IPS-20b (cell line): ENCODE measurements at regions not wholly inside any gene's neighbourhood (a gene's known extent, or its start where the extent isn't known, plus 50 kb on each side); places are given as distances from the start of the nearest gene placed in this dataset.

ENCODE experiments used
- H3K27ac ChIP-seq: one replicate; pipeline ENCODE4 v1.5.1; 2013; ENCODE audit warnings: low read length
- H3K27me3 ChIP-seq: 2 replicates; pipeline ENCODE4 v1.6.1; 2013; ENCODE audit warnings: mild to moderate bottlenecking, low read length, inconsistent platforms; ENCODE audit not compliant: insufficient read depth
- H3K36me3 ChIP-seq: 2 replicates; pipeline ENCODE4 v1.6.1; 2013; ENCODE audit warnings: low read depth, mild to moderate bottlenecking, inconsistent platforms, low read length, moderate library complexity; ENCODE audit not compliant: insufficient read depth
- H3K4me1 ChIP-seq: 2 replicates; pipeline ENCODE4 v1.6.1; 2013; ENCODE audit warnings: mild to moderate bottlenecking, control low read depth, inconsistent platforms, low read length, moderate library complexity; ENCODE audit not compliant: insufficient read depth
- H3K4me3 ChIP-seq: 2 replicates; pipeline ENCODE4 v1.5.1; 2013; ENCODE audit warnings: mild to moderate bottlenecking, low read length, inconsistent platforms
- H3K9ac ChIP-seq: 2 replicates; pipeline ENCODE4 v1.6.1; 2013; ENCODE audit warnings: low read depth, mild to moderate bottlenecking, inconsistent platforms, low read length, moderate library complexity
- H3K9me3 ChIP-seq: 2 replicates; pipeline ENCODE4 v1.6.1; 2013; ENCODE audit warnings: mild to moderate bottlenecking, low read depth, low read length, inconsistent platforms; ENCODE audit not compliant: insufficient read depth

DNA sequence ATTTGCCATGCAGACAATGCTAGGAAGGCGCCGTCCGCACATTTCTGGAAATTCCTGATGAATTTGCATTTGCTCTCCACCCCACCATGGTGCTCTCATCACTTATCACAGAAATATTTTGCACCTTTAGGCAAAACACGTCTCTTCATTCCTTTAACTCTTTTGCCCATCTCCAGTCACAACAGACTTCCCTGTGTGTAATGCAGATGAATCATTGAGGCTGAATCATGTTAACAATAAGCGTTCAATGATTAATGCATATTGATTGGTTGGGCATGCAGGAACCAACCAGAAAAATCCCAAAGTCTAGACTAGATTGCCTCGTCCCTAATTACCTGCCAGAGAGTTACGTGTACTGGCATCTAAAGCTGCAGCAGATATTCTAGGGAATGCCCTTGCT is 80.0 kb upstream of the ATXN1 start:
- Histone ChIP-seq H3K4me3 (no peak overlapping the region), H3K9me3 (no peaks in the 10 kb centered on the region), H3K9ac (no peak overlapping the region), H3K27ac (no peak overlapping the region), H3K27me3 (no peaks in the 10 kb centered on the region), H3K4me1 (peaks cover 9% of the 10 kb centered on the region), H3K36me3 (no peaks in the 10 kb centered on the region)

DNA sequence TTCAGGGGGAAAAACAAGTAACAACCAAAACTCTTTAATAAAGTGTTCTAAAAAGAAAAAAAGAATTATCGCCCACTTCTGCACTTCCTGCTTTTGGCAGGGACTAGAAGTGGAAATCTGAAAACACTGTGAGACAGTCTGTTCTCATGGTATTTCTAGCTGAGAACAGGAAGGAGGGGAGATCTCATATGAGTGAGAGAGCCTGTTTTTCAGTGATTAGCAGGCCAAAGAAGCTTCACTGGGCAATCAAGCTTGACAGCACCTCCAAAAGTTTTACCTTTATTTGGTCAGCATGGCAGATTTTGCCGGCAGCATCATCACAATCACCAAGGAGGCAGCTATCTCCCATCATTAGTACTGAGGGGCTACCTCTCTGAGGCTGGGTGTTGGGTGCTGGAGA is 79.5 kb upstream of the ATXN1 start:
- H3K27ac ChIP-seq, result no peak overlapping the region

DNA sequence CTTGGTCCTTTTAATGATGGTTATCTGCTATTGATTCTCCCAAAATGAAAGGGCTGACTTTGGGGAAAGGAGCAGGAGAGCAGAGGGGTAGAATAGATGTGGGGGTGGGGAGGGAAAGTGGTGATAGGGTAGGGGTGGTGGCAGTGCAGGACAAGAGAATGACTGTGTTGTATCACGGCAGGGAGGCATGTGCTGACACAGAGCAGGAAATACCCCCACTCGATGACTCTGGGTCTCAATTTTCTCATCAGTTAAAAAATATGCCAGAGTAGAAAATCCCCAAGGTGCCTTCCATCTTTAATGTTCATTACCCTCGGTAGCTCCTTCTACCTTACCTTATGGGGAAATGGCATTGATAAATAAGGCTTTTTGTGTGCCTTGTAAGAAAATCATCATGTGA is 79.0 kb upstream of the ATXN1 start:
- H3K27ac ChIP-seq, result no peak overlapping the region
- peaks cover 9% of the 10 kb centered on the region for H3K4me1 ChIP-seq
- H3K9me3 ChIP-seq, result no peaks in the 10 kb centered on the region
- no peak overlapping the region for H3K4me3 ChIP-seq
- H3K9ac ChIP-seq, result no peak overlapping the region
- H3K27me3 ChIP-seq, result no peaks in the 10 kb centered on the region
- H3K36me3 ChIP-seq, result no peaks in the 10 kb centered on the region

More for the DNA sequence above, 79.5 kb upstream of the ATXN1 start:
- no peak overlapping the region for H3K4me3 ChIP-seq
- no peak overlapping the region for H3K9ac ChIP-seq
- H3K27me3 ChIP-seq, result no peaks in the 10 kb centered on the region
- H3K36me3 ChIP-seq, result no peaks in the 10 kb centered on the region
- peaks cover 9% of the 10 kb centered on the region for H3K4me1 ChIP-seq
- no peaks in the 10 kb centered on the region for H3K9me3 ChIP-seq

DNA sequence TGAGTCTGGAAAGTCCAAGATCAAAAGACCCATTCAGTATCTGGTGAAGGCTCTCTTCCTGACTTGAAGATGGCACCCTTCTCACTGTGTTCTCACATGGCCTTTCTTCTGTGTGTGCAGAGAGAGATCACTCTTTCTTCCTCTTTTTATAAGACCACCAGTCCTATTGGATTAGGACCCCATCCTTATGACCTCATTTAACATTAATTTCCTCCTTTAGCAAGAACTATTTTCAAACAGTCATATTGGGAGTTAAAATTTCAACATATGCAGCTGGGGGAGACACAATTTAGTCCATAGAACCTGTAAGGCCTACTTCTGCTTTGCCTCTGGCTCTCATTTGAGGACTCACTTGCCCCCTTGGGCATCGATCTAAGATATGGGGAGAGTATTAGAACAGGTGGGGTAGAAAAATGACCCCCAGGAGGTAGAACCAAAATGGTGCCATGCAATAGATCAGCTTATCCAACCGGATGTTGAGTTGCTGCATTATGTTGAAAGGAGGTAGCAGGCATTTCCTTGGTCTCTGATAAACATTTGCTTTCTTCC is 78.4 kb upstream of the ATXN1 start:
- no peaks in the 10 kb centered on the region for H3K9me3 ChIP-seq
- no peaks in the 10 kb centered on the region for H3K36me3 ChIP-seq
- H3K27me3 ChIP-seq, result no peaks in the 10 kb centered on the region
- H3K27ac ChIP-seq, result no peak overlapping the region
- no peak overlapping the region for H3K4me3 ChIP-seq
- H3K9ac ChIP-seq, result no peak overlapping the region
- H3K4me1 ChIP-seq, result peaks cover 9% of the 10 kb centered on the region

DNA sequence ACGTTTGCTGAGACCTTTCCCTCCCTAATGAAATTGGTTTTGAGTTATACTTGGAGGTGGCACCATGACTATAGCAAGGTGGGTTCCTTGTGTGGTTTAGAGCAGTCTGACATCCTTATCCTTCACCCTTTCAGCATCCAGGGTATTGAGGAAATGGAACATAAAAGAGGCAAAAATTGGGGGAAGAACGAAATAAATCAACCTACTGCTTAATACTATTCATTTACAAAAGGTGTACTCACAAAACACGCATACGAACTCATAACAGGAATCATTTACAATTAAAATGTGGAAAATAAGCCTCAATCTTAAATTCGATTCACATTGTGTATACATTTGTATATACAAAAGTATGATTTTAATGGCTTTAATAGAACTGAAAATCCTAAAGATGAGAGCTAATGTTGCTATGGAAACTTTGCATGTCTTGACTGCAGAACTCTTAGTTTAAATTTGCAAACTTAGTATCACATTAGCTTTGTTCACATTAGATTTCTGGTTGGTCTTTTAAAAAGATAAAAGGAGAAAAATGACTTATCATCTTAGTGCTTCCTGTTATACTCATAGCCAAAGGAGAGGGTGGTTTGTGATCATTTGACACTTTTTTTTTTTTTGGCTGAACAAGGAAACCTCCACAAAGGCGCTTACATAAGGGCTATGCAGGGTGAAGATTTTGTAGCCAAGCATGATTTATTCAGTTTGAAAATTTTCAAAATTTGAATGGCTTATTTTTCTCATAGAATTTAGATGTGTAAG is 76.1 kb upstream of the ATXN1 start:
- Histone ChIP-seq H3K9me3 (no peaks in the 10 kb centered on the region), H3K27me3 (no peaks in the 10 kb centered on the region), H3K36me3 (no peaks in the 10 kb centered on the region), H3K4me3 (no peak overlapping the region), H3K4me1 (peaks cover 9% of the 10 kb centered on the region), H3K9ac (no peak overlapping the region), H3K27ac (no peak overlapping the region)

DNA sequence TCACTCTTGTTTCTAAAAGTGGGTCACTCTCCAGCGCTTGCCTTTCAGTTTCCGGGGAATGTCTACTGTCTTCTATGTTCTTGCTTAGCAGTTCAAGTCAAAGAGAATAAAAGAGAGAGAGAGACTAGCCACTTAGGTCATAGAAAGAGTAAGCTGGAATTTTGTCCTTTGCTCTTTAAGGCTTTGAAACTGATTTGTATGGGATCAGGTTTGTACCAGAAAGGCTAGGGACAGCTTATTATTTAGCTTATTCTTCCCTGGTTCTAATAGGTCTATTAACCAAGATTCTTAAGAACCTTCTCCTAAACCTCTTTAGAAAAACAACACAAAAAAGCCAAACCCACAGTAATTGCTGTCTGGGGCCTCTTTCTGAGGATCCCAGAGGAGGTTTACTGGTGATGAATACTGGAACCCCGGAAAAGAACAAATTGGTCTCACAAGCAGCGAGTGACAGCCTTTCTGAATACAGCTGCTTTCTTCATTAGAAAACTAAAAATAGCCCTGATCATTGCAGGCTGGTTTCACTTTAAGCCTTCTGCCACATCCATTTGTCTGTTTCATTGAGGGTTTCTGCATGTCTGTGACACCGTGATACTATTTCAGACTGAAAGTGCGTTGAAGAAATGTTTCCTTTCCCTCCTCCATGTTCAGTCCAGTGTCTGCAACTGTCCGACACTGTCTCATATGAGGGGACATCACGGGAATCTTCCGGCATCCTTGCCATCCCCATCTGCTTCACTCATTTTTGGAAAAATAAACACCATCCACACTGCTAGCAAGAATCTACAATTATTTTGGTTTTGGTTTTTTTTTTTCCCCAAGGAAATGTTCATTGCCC is 75.1 kb upstream of the ATXN1 start:
- H3K4me3 ChIP-seq, result no peak overlapping the region
- H3K27ac ChIP-seq, result no peak overlapping the region
- H3K9ac ChIP-seq, result no peak overlapping the region

DNA sequence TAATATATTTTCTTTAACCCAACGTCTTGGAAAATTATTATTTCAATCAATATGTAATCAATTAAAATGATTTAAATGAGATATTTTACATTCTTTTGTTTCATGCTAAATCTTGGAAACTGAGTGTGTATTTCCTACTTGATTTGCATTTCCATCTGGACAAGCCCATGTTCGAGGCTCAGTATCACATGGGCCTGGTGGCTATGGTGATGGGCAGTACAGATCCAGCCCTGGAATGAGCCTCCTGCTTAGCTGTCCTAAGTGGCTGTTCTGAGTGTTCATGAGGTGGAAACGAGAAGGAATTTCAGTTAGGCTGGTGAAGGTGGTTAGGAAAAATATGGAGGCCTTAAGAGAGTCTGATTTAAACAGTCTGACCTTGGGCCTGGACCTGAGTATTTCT is 73.0 kb upstream of the ATXN1 start:
- no peak overlapping the region for H3K27ac ChIP-seq
- H3K9me3 ChIP-seq, result no peaks in the 10 kb centered on the region
- H3K27me3 ChIP-seq, result no peaks in the 10 kb centered on the region
- H3K4me3 ChIP-seq, result no peak overlapping the region
- H3K36me3 ChIP-seq, result no peaks in the 10 kb centered on the region
- no peak overlapping the region for H3K9ac ChIP-seq
- no peaks in the 10 kb centered on the region for H3K4me1 ChIP-seq

More for the DNA sequence above, 75.1 kb upstream of the ATXN1 start:
- no peaks in the 10 kb centered on the region for H3K36me3 ChIP-seq
- no peaks in the 10 kb centered on the region for H3K27me3 ChIP-seq
- H3K9me3 ChIP-seq, result no peaks in the 10 kb centered on the region
- H3K4me1 ChIP-seq, result peaks cover 9% of the 10 kb centered on the region

DNA sequence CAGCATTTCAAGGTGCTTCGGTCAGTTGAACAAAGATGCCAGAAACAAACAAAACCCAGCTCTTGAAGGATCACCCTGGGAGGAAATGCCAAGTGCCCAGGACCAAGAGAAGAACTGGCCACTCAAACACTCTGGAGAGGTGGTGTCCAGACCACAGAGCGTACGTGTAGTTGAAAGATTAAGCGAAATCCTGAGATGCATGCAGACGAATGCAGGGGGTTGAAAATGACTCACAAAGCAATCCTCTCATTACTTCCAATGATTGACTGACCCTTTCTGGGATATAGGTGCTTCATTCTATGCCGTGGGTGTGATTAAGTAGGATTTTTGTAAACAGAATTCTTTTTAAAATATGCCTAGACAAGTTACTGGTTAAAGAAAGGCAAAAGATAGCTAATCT is 71.5 kb upstream of the ATXN1 start:
- H3K27me3 ChIP-seq, result no peaks in the 10 kb centered on the region
- no peak overlapping the region for H3K4me3 ChIP-seq
- no peaks in the 10 kb centered on the region for H3K9me3 ChIP-seq
- H3K9ac ChIP-seq, result no peak overlapping the region
- no peaks in the 10 kb centered on the region for H3K4me1 ChIP-seq
- no peak overlapping the region for H3K27ac ChIP-seq
- H3K36me3 ChIP-seq, result no peaks in the 10 kb centered on the region

DNA sequence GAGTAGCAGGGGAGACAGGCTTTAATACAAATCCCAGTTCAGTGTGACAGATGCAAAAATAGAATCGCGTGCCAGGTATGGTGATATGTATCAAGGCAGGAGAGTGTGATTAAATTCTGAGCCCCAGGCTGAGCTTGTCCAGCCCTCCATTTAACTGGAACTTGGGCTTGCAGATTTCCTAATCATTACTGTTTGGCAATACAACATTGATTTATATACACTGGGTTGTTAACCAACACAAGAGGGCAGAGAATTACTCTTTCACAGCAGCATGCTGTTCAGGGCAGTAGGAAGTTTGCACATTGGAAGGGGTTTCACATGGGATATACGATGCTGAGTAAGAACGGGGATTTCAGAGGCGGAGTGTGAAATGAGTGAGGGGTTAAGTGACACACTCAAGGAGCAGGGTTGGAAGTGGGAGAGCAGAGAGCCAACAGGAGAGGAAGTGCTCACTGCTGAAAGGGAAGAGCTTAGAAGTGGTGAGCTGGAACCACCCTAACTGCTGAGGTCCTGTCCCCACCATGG is 70.8 kb upstream of the ATXN1 start:
- Histone ChIP-seq H3K27me3 (no peaks in the 10 kb centered on the region), H3K9me3 (no peaks in the 10 kb centered on the region), H3K4me1 (no peaks in the 10 kb centered on the region)

DNA sequence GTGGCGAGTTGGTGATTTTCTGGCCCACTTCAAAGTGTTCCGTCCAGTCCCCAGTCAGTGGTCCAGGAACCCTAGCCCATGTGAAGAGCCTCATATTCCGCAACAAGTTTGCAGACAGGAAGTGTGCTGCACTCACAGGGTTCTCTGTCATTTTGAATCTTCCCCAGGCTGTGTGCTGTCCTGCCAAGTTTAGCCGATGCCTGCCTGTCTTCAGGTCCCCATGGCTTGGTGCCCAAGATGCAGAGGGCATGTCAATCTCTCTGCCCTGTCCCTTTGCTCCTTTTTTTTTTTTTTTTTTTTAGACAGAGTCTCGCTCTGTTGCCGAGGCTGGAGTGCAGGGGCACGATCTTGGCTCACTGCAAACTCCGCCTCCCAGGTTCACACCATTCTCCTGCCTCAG is 69.9 kb upstream of the ATXN1 start:
- no peaks in the 10 kb centered on the region for H3K4me1 ChIP-seq
- H3K27me3 ChIP-seq, result no peaks in the 10 kb centered on the region
- no peak overlapping the region for H3K4me3 ChIP-seq
- no peak overlapping the region for H3K27ac ChIP-seq
- no peaks in the 10 kb centered on the region for H3K9me3 ChIP-seq
- no peaks in the 10 kb centered on the region for H3K36me3 ChIP-seq
- H3K9ac ChIP-seq, result no peak overlapping the region

More for the DNA sequence above, 70.8 kb upstream of the ATXN1 start:
- no peak overlapping the region for H3K9ac ChIP-seq
- no peaks in the 10 kb centered on the region for H3K36me3 ChIP-seq
- H3K4me3 ChIP-seq, result no peak overlapping the region
- no peak overlapping the region for H3K27ac ChIP-seq

DNA sequence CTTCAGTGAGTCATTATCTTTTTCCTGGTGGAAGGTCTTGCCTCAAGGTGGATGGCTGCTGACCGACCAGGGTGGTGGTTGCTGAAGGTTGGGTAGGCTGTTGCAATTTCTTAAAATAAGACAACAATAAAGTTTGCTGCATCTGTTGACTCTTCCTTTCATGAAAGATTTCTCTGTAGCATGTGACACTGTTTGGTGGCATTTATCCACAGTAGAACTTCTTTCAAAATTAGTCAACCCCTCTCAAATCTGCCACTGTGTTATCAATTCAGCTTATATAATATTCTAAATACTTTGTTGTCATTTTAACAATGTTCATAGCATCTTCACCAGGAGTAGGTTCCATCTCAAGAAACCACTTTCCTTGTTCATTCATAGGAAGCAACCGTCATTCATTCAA is 66.8 kb upstream of the ATXN1 start:
- Histone ChIP-seq H3K36me3 (no peaks in the 10 kb centered on the region), H3K9ac (no peak overlapping the region), H3K27me3 (no peaks in the 10 kb centered on the region), H3K4me3 (no peak overlapping the region), H3K9me3 (no peaks in the 10 kb centered on the region), H3K4me1 (0 out of 2 replicates have a peak, but pooled peaks cover 3% of the 10 kb centered on the region), H3K27ac (no peak overlapping the region)
